Right atrium auricular region (tissue), 2 donors: ENCODE measurements at regions not wholly inside any gene's neighbourhood (a gene's known extent, or its start where the extent isn't known, plus 50 kb on each side); places are given as distances from the start of the nearest gene placed in this dataset.

Source experiments
- DNase-seq: peaks from one replicate; pipeline ENCODE4 v3.0.0-alpha.2; 2019; ENCODE audit warnings: low spot score
- H3K27ac ChIP-seq, 2 donors: fragments of 200-600 bp; sonication (generic); 1 replicate in 1 of 2; 2 replicates in 1 of 2; pipeline ENCODE4 v1.5.1; 2016 to 2019
- H3K27me3 ChIP-seq, 2 donors: fragments of 200-600 bp; sonication (generic); one replicate each; pipeline versions ENCODE4 v1.5.1 to v1.6.0; 2017 to 2019
- H3K36me3 ChIP-seq: fragments of 200-600 bp; sonication (generic); one replicate; pipeline ENCODE4 v1.5.1; 2016
- H3K4me1 ChIP-seq, 2 donors: fragments of 200-600 bp; sonication (generic); one replicate each; pipeline versions ENCODE4 v1.5.1 to v1.6.0; 2017 to 2019
- H3K4me3 ChIP-seq, 2 donors: fragments of 200-600 bp; sonication (generic); 1 replicate in 1 of 2; 2 replicates in 1 of 2; pipeline ENCODE4 v1.5.1; 2017 to 2019; ENCODE audit warnings: mild to moderate bottlenecking in 1 of 2, moderate library complexity in 1 of 2
- H3K9me3 ChIP-seq, 2 donors: fragments of 200-600 bp; sonication (generic); one replicate each; pipeline ENCODE4 v1.5.1; 2019
- TF ChIP-seq, protein P1 (sequence below), 2 donors: fragments of 200-600 bp; sonication (generic); IDR thresholded peaks; one replicate each; pipeline ENCODE4 v1.5.1; 2019; ENCODE audit warnings: antibody characterized with exemption in 2 of 2

DNA sequence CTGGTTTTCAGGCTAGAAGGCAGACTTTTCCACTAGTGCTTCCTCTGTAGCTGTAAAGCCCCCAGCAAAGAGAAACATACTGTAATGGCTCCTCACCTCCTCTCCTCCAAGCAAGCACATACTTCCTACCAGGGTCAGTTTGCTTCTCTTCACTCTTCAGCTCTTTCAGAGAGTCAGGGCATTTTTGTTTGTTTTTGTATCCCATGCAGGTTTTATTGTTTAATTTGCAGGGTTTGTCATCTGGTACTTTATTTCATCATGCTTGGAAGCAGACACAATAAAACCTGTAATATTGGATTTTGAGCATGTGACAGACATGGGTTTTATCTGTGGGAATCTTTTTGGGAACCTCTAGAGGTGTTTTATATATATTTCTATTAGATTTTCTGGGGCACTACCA lies 753.3 kb upstream of the ROBO1 start:
- no peaks in the 10 kb centered on the region for H3K36me3 ChIP-seq
- TF ChIP-seq, protein P1, sequence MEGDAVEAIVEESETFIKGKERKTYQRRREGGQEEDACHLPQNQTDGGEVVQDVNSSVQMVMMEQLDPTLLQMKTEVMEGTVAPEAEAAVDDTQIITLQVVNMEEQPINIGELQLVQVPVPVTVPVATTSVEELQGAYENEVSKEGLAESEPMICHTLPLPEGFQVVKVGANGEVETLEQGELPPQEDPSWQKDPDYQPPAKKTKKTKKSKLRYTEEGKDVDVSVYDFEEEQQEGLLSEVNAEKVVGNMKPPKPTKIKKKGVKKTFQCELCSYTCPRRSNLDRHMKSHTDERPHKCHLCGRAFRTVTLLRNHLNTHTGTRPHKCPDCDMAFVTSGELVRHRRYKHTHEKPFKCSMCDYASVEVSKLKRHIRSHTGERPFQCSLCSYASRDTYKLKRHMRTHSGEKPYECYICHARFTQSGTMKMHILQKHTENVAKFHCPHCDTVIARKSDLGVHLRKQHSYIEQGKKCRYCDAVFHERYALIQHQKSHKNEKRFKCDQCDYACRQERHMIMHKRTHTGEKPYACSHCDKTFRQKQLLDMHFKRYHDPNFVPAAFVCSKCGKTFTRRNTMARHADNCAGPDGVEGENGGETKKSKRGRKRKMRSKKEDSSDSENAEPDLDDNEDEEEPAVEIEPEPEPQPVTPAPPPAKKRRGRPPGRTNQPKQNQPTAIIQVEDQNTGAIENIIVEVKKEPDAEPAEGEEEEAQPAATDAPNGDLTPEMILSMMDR (IDR thresholded peaks at IDR 0.05), result no peak
- no peak overlapping the region for H3K4me3 ChIP-seq
- no peaks in the 10 kb centered on the region for H3K4me1 ChIP-seq
- no peak overlapping the region for H3K27ac ChIP-seq
- no peak for DNase-seq
- no peaks in the 10 kb centered on the region for H3K27me3 ChIP-seq
- peaks cover 0 to 3% of the 10 kb centered on the region in 2 donors for H3K9me3 ChIP-seq

DNA sequence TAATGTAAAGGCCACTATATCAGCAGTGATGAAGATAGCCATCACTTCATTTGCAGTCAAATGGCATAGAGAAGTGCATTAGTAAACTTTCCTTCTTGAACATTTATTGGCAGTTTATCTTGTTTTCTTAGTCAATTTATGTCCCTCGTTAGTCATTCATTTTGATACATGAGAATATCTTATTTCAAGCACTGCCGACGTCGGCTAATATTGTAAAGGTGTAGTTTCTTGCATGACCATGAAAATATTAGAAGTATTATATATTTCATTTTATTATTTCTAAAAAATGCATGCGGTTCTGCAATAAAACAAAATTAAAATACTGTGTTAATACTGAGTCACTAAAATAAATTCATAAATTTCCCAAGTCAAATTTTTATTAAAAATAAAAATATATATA lies 751.6 kb upstream of the ROBO1 start:
- no peaks in the 10 kb centered on the region for H3K4me1 ChIP-seq
- no peak overlapping the region for H3K4me3 ChIP-seq
- TF ChIP-seq, protein P1 (IDR thresholded peaks at IDR 0.05), result no peak
- no peak overlapping the region for H3K27ac ChIP-seq
- H3K36me3 ChIP-seq, result no peaks in the 10 kb centered on the region
- no peaks in the 10 kb centered on the region for H3K27me3 ChIP-seq
- no peak for DNase-seq
- H3K9me3 ChIP-seq, result peaks cover 0 to 3% of the 10 kb centered on the region in 2 donors

DNA sequence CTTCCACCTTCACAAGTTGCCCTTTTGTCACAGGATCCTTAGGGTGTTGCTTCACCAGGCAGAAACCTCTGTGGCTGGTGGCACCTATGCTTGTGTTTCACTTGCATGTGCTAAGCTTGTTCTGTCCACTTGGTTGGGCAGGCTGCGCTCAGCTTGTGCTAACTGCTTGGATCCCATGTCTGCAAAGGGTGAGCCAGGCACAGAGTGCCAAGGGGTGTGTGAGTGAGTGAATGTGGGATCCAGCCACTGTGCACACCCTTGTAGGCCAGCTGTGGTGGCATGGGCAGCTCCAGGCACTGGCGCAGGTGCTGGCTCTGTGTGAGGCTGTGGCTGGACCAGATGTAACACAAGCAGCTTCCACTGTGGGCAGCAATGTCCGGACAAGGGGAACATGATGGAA lies 728.7 kb upstream of the ROBO1 start:
- TF ChIP-seq, protein P1 (IDR thresholded peaks at IDR 0.05), result no peak
- Histone ChIP-seq H3K27me3 (no peaks in the 10 kb centered on the region), H3K9me3 (no peaks in the 10 kb centered on the region), H3K4me3 (no peak overlapping the region), H3K27ac (no peak overlapping the region), H3K4me1 (no peaks in the 10 kb centered on the region), H3K36me3 (no peaks in the 10 kb centered on the region)
- no peak for DNase-seq

DNA sequence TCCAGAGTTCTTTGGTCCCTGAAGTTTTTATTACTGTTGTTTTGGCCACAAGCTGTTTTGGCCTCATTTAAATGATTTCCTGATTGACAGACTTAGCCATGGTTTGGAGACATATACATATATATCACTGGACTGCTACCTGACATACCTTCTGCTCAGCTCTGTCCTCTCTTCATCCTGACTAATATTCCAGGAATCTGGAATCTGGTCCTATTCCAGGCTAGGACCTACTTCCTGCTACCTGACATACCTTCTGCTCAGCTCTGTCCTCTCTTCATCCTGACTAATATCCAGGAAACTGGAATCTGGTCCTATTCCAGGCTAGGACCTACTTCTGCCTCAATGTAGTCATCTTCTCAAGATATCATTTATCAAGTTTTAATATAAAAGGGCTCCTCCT lies 724.4 kb upstream of the ROBO1 start:
- no peak for DNase-seq
- Histone ChIP-seq H3K36me3 (no peaks in the 10 kb centered on the region), H3K27ac (no peak overlapping the region), H3K4me3 (no peak overlapping the region), H3K4me1 (no peaks in the 10 kb centered on the region), H3K27me3 (no peaks in the 10 kb centered on the region), H3K9me3 (no peaks in the 10 kb centered on the region)
- TF ChIP-seq, protein P1 (IDR thresholded peaks at IDR 0.05), result no peak

DNA sequence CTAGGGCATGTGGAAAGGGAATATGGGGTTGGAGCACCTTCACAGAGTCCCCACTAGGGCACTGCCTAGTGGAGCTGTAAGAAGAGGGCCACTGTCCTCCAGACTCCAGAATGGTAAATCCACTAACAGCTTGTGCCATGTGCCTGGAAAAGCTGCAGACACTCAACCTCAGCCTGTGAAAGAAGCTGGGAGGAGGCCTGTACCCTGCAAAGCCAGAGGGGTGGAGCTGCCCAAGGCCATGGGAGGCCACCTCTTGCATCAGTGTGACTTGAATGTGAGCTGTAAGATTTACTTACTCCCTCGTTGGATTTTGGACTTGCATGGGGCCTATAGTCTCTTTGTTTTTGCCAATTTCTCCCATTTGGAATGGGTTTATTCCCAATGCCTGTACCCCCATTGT lies 705.2 kb upstream of the ROBO1 start:
- Histone ChIP-seq H3K27ac (no peak overlapping the region), H3K4me3 (no peak overlapping the region), H3K9me3 (no peaks in the 10 kb centered on the region), H3K36me3 (no peaks in the 10 kb centered on the region), H3K27me3 (no peaks in the 10 kb centered on the region), H3K4me1 (no peaks in the 10 kb centered on the region)
- no peak for DNase-seq
- TF ChIP-seq, protein P1 (IDR thresholded peaks at IDR 0.05), result no peak

DNA sequence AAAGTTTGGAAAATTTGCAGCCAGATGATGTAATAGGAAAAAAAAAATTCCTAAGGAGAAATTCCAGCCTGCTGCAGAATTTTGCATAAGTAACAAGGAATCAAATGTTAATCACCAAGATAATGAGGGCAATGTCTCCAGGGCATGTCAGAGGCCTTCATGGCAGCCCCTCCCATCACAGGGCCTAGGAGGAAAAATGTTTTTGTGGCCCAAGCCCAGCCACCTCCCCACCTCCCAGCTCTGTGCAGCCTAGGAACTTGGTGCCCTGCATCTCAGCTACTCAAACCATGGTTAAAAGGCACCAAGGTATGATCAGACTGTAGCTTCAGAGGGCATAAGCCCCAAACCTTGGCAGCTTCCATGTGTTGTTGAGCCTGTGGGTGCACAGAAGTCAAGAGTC lies 704.7 kb upstream of the ROBO1 start:
- no peaks in the 10 kb centered on the region for H3K36me3 ChIP-seq
- TF ChIP-seq, protein P1 (IDR thresholded peaks at IDR 0.05), result no peak
- H3K27me3 ChIP-seq, result no peaks in the 10 kb centered on the region

More for the DNA sequence above, 704.7 kb upstream of the ROBO1 start:
- Histone ChIP-seq H3K4me1 (no peaks in the 10 kb centered on the region), H3K9me3 (no peaks in the 10 kb centered on the region), H3K4me3 (no peak overlapping the region), H3K27ac (no peak overlapping the region)
- DNase-seq, result no peak
